GM21717 (cell line): ENCODE measurements at regions not wholly inside any gene's neighbourhood (a gene's known extent, or its start where the extent isn't known, plus 50 kb on each side); places are given as distances from the start of the nearest gene placed in this dataset.

ENCODE experiments used
- ATAC-seq: cut with Tn5 transposase; IDR thresholded peaks from one replicate; pipeline ENCODE4 v1.9.1; 2021; ENCODE audit warnings: mild to moderate bottlenecking, moderate library complexity; ENCODE audit not compliant: unreplicated experiment

- no peak for ATAC-seq
Measured at GRCh38 chr2:8198766-8199382, 483.0 kb upstream of the ID2 start.

- no peak for ATAC-seq
Measured at GRCh38 chr2:8202132-8202531, 479.7 kb upstream of the ID2 start.

GRCh38 chr2:8203364-8203763 is 478.5 kb upstream of the ID2 start:
- ATAC-seq = no peak

GRCh38 chr2:8204711-8205110 is 477.1 kb upstream of the ID2 start:
- no peak for ATAC-seq

GRCh38 chr2:8209494-8209893 is 472.4 kb upstream of the ID2 start:
- ATAC-seq = no peak

GRCh38 chr2:8211384-8211783 is 470.5 kb upstream of the ID2 start:
- no peak for ATAC-seq

GRCh38 chr2:8212239-8212638 is 469.6 kb upstream of the ID2 start:
- ATAC-seq = no peak

- ATAC-seq = no peak
Measured at GRCh38 chr2:8214036-8214615, 467.7 kb upstream of the ID2 start.

GRCh38 chr2:8215159-8215863 is 466.5 kb upstream of the ID2 start:
- ATAC-seq = no peak

GRCh38 chr2:8215982-8216381 is 465.9 kb upstream of the ID2 start:
- no peak for ATAC-seq

- ATAC-seq = no peak
Measured at GRCh38 chr2:8216397-8216796, 465.5 kb upstream of the ID2 start.

- no peak for ATAC-seq
Measured at GRCh38 chr2:8217468-8218030, 464.3 kb upstream of the ID2 start.

- no peak for ATAC-seq
Measured at GRCh38 chr2:8219096-8219495, 462.8 kb upstream of the ID2 start.

GRCh38 chr2:8219631-8220355 is 462.1 kb upstream of the ID2 start:
- no peak for ATAC-seq

- ATAC-seq = no peak
Measured at GRCh38 chr2:8222979-8223694, 458.7 kb upstream of the ID2 start.

GRCh38 chr2:8223695-8224346 is 458.0 kb upstream of the ID2 start:
- ATAC-seq = no peak

- no peak for ATAC-seq
Measured at GRCh38 chr2:8224347-8225190, 457.3 kb upstream of the ID2 start.

- no peak for ATAC-seq
Measured at GRCh38 chr2:8225266-8225665, 456.6 kb upstream of the ID2 start.

- ATAC-seq = no peak
Measured at GRCh38 chr2:8225798-8226197, 456.1 kb upstream of the ID2 start.
